OCI-LY1 (cell line): ENCODE measurements at regions not wholly inside any gene's neighbourhood (a gene's known extent, or its start where the extent isn't known, plus 50 kb on each side); places are given as distances from the start of the nearest gene placed in this dataset.

Source experiments
- EZH2 ChIP-seq: fragments of 200-600 bp; sonication (generic), shearing (Covaris generic); IDR thresholded peaks from 2 replicates; pipeline ENCODE4 v1.8.0; 2017; ENCODE audit warnings: borderline replicate concordance, mixed run types, mild to moderate bottlenecking, antibody characterized with exemption, low read length, moderate library complexity, mixed read lengths
- TF ChIP-seq, protein P1 (sequence below): fragments of 200-600 bp; sonication (generic), shearing (Covaris generic); IDR thresholded peaks from 2 replicates; pipeline ENCODE4 v1.5.1; 2017; ENCODE audit warnings: mild to moderate bottlenecking, antibody characterized with exemption, low read length, moderate library complexity, mixed read lengths

DNA sequence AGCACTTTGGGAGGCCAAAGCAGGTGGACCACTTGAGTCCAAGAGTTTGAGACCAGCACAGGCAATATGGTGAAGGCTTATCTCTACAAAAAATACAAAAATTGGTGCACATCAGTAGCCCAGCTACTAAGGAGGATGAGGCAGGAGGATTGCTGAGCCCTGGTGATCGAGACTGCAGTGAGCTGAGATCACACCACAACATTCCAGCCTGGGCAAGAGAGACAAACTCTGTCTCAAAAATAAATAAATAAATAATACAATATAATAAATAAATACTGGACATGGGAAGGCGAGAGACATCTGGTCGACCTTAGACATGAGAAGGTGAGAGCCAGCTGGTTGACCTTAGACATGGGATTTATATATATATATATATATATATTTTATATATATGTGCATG, 119.8 kb upstream of the SLC38A4 start:
- TF ChIP-seq EZH2: no peak
- TF ChIP-seq, protein P1, sequence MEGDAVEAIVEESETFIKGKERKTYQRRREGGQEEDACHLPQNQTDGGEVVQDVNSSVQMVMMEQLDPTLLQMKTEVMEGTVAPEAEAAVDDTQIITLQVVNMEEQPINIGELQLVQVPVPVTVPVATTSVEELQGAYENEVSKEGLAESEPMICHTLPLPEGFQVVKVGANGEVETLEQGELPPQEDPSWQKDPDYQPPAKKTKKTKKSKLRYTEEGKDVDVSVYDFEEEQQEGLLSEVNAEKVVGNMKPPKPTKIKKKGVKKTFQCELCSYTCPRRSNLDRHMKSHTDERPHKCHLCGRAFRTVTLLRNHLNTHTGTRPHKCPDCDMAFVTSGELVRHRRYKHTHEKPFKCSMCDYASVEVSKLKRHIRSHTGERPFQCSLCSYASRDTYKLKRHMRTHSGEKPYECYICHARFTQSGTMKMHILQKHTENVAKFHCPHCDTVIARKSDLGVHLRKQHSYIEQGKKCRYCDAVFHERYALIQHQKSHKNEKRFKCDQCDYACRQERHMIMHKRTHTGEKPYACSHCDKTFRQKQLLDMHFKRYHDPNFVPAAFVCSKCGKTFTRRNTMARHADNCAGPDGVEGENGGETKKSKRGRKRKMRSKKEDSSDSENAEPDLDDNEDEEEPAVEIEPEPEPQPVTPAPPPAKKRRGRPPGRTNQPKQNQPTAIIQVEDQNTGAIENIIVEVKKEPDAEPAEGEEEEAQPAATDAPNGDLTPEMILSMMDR: no peak
